ENCODE measurements at regions not wholly inside any gene's neighbourhood (a gene's known extent, or its start where the extent isn't known, plus 50 kb on each side); places are given as distances from the start of the nearest gene placed in this dataset.

DNA sequence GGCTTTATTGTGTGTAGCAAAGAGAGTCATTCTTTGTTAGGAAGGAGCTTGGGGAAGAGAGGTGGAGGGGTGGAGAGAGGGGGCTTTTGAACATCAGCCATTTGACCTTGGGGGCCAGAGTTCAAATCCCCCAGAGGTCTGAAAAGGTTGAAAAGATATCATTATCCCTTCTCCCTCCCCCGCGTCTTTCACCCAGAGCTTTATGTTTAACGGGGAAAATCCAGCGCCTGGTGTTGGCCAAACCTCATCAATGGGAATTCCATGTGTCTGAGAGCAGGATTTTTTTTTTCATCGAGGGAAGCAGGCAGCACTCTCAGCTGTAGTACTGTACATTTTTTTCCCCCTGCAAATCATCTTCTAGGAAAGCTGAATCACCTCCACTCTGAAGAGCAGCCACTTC is 122.4 kb upstream of the HSD17B12 start:
- no peak for DNase-seq (ENCODE audit: low spot score)
- no peaks in the 10 kb centered on the region for H3K36me3 Mint-ChIP-seq (ENCODE audit: low read depth)
- no peak overlapping the region for H3K4me3 Mint-ChIP-seq (ENCODE audit: low read depth)
- peaks cover 67% of the 10 kb centered on the region for H3K27me3 Mint-ChIP-seq (ENCODE audit: low read depth)
- H3K4me1 Mint-ChIP-seq (ENCODE audit: low read depth): peaks cover 10% of the 10 kb centered on the region
- intact Hi-C loops (cut with micrococcal nuclease): no loop called here
- no peaks in the 10 kb centered on the region for H3K9me3 Mint-ChIP-seq
- H3K27ac Mint-ChIP-seq: no peak overlapping the region

GRCh38 chr11:43558556-43559127 is 121.9 kb upstream of the HSD17B12 start:
- Mint-ChIP-seq H3K4me3 (ENCODE audit: low read depth) (no peak overlapping the region), H3K27me3 (ENCODE audit: low read depth) (peaks cover 62% of the 10 kb centered on the region), H3K27ac (no peak overlapping the region), H3K36me3 (ENCODE audit: low read depth) (no peaks in the 10 kb centered on the region), H3K9me3 (no peaks in the 10 kb centered on the region), H3K4me1 (ENCODE audit: low read depth) (peaks cover 10% of the 10 kb centered on the region)
- DNase-seq (ENCODE audit: low spot score): no peak
- intact Hi-C loops (cut with micrococcal nuclease): no loop called here

DNA sequence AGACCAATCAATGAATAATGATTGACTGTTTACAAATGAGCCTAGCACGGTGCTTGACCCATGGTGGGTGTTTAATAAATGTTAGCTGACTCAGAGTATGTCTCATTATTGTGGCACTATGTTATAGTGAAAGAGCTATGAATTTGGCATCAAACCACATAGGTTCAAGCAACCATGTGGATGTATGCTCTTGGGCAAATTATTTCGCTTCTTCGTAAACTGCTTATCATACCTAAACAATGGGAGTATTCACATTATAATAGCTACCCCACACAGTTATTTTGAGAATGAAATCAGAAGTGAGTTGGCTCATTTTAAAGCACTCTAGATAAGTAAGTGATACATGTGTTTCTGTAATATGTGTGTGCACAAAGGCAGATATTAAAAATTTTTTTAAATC is 118.7 kb upstream of the HSD17B12 start:
- Mint-ChIP-seq H3K9me3 (no peaks in the 10 kb centered on the region), H3K27me3 (ENCODE audit: low read depth) (peaks cover 43% of the 10 kb centered on the region), H3K4me3 (ENCODE audit: low read depth) (no peak overlapping the region), H3K4me1 (ENCODE audit: low read depth) (peaks cover 6% of the 10 kb centered on the region), H3K36me3 (ENCODE audit: low read depth) (no peaks in the 10 kb centered on the region), H3K27ac (no peak overlapping the region)
- no peak for DNase-seq (ENCODE audit: low spot score)
- intact Hi-C loops (cut with micrococcal nuclease): loop anchor here (10.0 kb wide), 1 partner anchor 247 kb away; the partner anchor contains the start of gene API5

- no peaks in the 10 kb centered on the region for H3K36me3 Mint-ChIP-seq (ENCODE audit: low read depth)
- no peaks in the 10 kb centered on the region for H3K9me3 Mint-ChIP-seq
- intact Hi-C loops (cut with micrococcal nuclease): loop anchor here (10.0 kb wide), 1 partner anchor 253 kb away; the partner anchor contains the start of gene API5
- H3K27ac Mint-ChIP-seq: no peak overlapping the region
- peaks cover 41% of the 10 kb centered on the region for H3K27me3 Mint-ChIP-seq (ENCODE audit: low read depth)
- no peaks in the 10 kb centered on the region for H3K4me1 Mint-ChIP-seq (ENCODE audit: low read depth)
- H3K4me3 Mint-ChIP-seq (ENCODE audit: low read depth): no peak overlapping the region
- no peak for DNase-seq (ENCODE audit: low spot score)
Observed at GRCh38 chr11:43567396-43567975, 113.1 kb upstream of the HSD17B12 start.

DNA sequence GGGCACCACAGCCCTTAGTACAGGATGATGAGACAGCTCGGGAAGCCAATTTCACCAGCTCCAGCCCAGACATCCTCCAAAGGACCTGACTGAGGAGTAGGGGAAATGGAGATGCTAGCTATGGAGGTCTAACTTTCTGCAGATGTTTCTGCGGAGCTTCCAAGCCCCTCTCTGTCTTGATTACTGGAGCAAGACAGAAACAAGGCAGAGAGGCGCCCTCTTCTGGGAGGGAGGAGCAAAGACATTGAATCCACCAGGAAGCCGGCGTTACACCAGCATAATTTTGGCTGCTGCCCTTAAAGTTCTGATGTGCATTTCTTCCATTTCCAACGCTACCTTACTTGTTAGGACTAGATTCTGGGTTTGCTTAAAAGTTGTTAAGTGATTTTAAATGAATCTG is 107.3 kb upstream of the HSD17B12 start:
- DNase-seq (ENCODE audit: low spot score): no peak
- H3K4me1 Mint-ChIP-seq (ENCODE audit: low read depth): peaks cover 25% of the 10 kb centered on the region
- intact Hi-C loops (cut with micrococcal nuclease): loop anchor here (2.0 to 10.0 kb wide), 2 partner anchors 16 to 112 kb away; partner anchors contain the start of gene HSD17B12
- no peaks in the 10 kb centered on the region for H3K9me3 Mint-ChIP-seq
- H3K27ac Mint-ChIP-seq: no peak overlapping the region
- no peaks in the 10 kb centered on the region for H3K36me3 Mint-ChIP-seq (ENCODE audit: low read depth)
- H3K27me3 Mint-ChIP-seq (ENCODE audit: low read depth): peaks cover 83% of the 10 kb centered on the region
- H3K4me3 Mint-ChIP-seq (ENCODE audit: low read depth): no peak overlapping the region

- no peak overlapping the region for H3K4me3 Mint-ChIP-seq (ENCODE audit: low read depth)
- H3K27ac Mint-ChIP-seq: no peak overlapping the region
- intact Hi-C loops (cut with micrococcal nuclease): loop anchor here (2.0 to 10.0 kb wide), 2 partner anchors 17 to 111 kb away; partner anchors contain the start of gene HSD17B12
Observed at GRCh38 chr11:43573873-43574272, 106.7 kb upstream of the HSD17B12 start.

DNA sequence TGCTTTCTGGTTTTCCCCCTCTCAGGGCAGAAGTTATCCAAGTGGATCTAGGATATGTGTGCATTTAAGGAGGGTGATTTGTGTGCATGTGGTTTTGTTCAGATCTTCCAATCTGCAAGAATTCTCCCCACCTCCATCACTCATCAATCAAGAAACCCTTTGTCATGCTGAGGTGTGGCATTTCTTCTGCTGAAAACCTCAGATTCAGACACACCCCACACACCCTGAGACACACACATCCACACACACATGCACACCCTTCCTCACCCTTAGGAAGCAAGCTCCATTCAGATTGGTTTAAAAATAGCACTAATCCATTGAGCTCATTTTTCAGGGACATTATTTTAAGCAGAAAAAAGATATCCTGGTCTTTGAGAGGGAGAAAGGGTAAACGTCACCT is 106.1 kb upstream of the HSD17B12 start:
- Mint-ChIP-seq H3K4me3 (ENCODE audit: low read depth) (no peak overlapping the region), H3K9me3 (no peaks in the 10 kb centered on the region), H3K4me1 (ENCODE audit: low read depth) (peaks cover 25% of the 10 kb centered on the region), H3K36me3 (ENCODE audit: low read depth) (no peaks in the 10 kb centered on the region), H3K27me3 (ENCODE audit: low read depth) (peaks cover 86% of the 10 kb centered on the region), H3K27ac (no peak overlapping the region)
- intact Hi-C loops (cut with micrococcal nuclease): loop anchor here (10.0 kb wide), 1 partner anchor 110 kb away; the partner anchor contains the start of gene HSD17B12
- no peak for DNase-seq (ENCODE audit: low spot score)

More at GRCh38 chr11:43573873-43574272, 106.7 kb upstream of the HSD17B12 start:
- Mint-ChIP-seq H3K4me1 (ENCODE audit: low read depth) (peaks cover 25% of the 10 kb centered on the region), H3K36me3 (ENCODE audit: low read depth) (no peaks in the 10 kb centered on the region), H3K27me3 (ENCODE audit: low read depth) (peaks cover 87% of the 10 kb centered on the region), H3K9me3 (no peaks in the 10 kb centered on the region)
- no peak for DNase-seq (ENCODE audit: low spot score)

DNA sequence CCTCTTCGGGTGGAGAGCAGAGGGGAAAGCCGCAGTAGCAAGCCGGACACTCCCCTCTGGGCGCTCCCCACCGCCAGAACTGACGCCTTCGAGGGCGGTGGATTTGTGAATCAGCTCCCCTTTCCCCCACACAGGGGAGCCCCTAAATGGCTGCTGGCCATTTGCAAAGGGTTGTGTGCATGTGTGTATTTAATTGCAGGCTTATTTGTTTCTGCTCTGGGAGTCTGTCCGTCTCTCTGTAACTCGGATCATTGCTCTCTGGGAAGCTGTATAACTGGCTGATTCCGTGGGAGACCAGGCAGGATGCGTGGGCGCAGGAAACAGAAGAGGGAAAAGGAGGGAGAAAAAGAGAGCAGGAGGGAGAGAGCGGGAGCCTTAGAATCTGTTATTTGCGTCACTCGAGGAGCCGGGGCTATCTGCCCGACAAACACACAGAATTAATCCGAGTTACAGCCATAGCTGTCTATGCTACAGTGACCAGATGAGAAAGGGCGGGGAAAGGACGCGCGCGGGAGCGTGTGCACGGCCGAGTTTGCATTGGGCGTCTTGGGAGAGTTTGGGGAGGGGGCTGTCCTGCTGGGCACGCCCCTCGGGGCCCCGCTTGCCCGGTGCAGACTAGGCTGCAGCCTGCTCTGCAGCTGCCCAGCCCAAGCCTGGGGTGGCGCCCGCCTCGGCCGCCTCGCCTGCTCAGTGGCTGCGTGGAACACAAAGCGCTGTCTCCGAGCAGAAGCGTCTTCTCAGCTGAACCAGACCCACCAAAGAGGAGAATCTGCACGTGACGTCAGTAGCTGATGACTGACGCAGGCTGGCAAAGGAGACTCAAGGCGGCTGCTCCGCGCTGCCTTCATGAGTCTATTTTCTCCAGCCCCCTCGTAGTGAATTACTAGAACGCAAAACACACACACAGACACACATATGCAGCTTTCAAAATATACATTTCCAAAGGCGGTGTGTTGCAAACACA is 105.3 kb upstream of the HSD17B12 start:
- peaks cover 85% of the 10 kb centered on the region for H3K27me3 Mint-ChIP-seq (ENCODE audit: low read depth)
- H3K36me3 Mint-ChIP-seq (ENCODE audit: low read depth): no peaks in the 10 kb centered on the region
- intact Hi-C loops (cut with micrococcal nuclease): loop anchor here (5.0 to 10.0 kb wide), 2 partner anchors 110 to 737 kb away; partner anchors contain the start of genes ALX4 and HSD17B12
- no peak for DNase-seq (ENCODE audit: low spot score)
- no peaks in the 10 kb centered on the region for H3K9me3 Mint-ChIP-seq
- peaks cover 30% of the 10 kb centered on the region for H3K4me1 Mint-ChIP-seq (ENCODE audit: low read depth)
- H3K4me3 Mint-ChIP-seq (ENCODE audit: low read depth): no peak overlapping the region
- no peak overlapping the region for H3K27ac Mint-ChIP-seq

DNA sequence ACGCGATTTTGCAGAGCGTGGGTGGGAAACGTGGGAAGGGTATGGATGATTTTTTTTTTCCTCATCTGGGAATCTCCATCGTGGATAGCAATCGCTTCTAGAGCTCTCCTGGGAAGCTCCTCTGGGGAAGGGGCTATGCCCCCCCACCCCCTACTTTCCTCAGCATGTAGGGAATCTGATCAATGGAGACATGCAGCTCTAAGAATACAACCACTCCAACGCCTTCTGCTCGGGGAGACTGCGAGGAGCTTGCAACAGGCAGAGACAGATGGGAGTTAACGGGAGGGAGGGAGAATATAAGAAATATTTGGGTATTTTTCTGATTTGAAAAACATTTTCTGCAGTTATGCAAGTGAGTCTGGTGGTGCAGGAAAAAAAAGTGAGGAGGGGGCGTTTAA is 104.6 kb upstream of the HSD17B12 start:
- intact Hi-C loops (cut with micrococcal nuclease): loop anchor here (5.0 to 10.0 kb wide), 2 partner anchors 109 to 736 kb away; partner anchors contain the start of genes ALX4 and HSD17B12
- no peak overlapping the region for H3K4me3 Mint-ChIP-seq (ENCODE audit: low read depth)
- peaks cover 36% of the 10 kb centered on the region for H3K4me1 Mint-ChIP-seq (ENCODE audit: low read depth)
- no peak overlapping the region for H3K27ac Mint-ChIP-seq
- no peaks in the 10 kb centered on the region for H3K36me3 Mint-ChIP-seq (ENCODE audit: low read depth)
- peaks cover 86% of the 10 kb centered on the region for H3K27me3 Mint-ChIP-seq (ENCODE audit: low read depth)
- DNase-seq (ENCODE audit: low spot score): no peak
- H3K9me3 Mint-ChIP-seq: no peaks in the 10 kb centered on the region

DNA sequence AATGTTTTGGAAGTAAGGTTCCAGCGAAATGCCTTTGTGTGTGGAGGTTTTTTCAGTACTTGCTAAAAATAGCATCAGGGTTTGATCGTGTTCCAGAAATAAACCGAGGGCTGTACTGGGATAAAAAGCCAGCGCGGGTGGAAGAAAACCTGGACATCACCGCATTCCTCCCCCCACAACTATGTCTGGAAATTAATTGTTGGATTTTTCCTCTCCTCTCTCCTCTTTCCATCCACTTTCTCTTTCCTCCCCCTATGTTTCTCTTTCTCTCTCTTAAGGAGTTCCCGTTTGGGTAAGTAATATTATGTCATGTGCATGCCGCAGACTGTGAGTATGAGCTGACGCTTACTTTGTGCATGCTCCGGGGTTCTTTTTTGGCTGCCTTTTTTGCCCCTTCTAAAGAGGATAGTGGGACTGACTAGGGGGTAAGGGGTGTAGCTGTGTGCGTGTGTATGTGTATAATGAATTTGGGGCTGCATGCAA is 104.2 kb upstream of the HSD17B12 start:
- Mint-ChIP-seq H3K9me3 (no peaks in the 10 kb centered on the region), H3K4me1 (ENCODE audit: low read depth) (peaks cover 37% of the 10 kb centered on the region), H3K27ac (no peak overlapping the region), H3K4me3 (ENCODE audit: low read depth) (no peak overlapping the region), H3K27me3 (ENCODE audit: low read depth) (peaks cover 89% of the 10 kb centered on the region), H3K36me3 (ENCODE audit: low read depth) (no peaks in the 10 kb centered on the region)
- intact Hi-C loops (cut with micrococcal nuclease): loop anchor here (5.0 to 10.0 kb wide), 2 partner anchors 108 to 736 kb away; partner anchors contain the start of genes ALX4 and HSD17B12
- DNase-seq (ENCODE audit: low spot score): no peak

DNA sequence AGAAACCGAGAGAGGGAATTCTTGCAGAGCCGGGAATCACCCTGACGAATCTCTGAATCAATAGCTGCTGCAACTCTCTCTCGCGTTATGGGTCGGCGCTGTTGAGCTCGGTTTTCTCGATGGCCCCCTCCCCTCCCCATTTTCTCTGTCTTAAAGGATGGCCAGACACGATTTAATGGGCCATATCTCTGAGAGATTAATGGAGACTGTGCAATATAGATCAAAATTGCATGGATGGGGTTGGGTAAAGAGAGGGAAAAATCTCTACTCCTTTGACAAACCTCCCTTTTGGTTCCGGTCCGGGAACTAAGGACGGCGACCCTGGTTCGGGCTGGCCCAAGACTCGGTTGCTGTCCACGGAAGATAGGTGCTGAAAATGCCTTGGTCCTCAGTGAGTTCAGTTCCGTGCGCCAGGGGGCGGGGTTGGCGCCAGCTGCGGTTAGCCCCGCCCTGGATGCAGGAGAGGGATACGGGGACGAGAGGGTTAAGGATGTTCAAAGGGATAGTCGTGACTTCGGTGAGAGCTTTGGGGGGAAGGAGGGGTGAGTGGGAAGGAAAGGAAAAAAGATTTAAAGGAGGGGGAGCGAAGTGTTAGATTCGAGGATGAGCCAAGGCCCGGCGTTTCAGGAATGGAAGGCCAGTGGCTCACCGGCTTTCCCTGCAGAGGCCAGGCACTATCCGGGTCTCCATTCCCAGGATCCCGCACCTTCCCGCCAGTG is 103.6 kb upstream of the HSD17B12 start:
- no peak for DNase-seq (ENCODE audit: low spot score)
- Mint-ChIP-seq H3K27ac (no peak overlapping the region), H3K4me1 (ENCODE audit: low read depth) (peaks cover 37% of the 10 kb centered on the region), H3K36me3 (ENCODE audit: low read depth) (no peaks in the 10 kb centered on the region), H3K27me3 (ENCODE audit: low read depth) (peaks cover 89% of the 10 kb centered on the region), H3K9me3 (no peaks in the 10 kb centered on the region), H3K4me3 (ENCODE audit: low read depth) (no peak overlapping the region)
- intact Hi-C loops (cut with micrococcal nuclease): loop anchor here (5.0 to 10.0 kb wide), 2 partner anchors 108 to 735 kb away; partner anchors contain the start of genes ALX4 and HSD17B12

Data from activated T-helper 2 cell treated with anti-CD3 and anti-CD28 coated beads, Interferon-gamma antibody, Interleukin-2, Interleukin-4, amounts not matched to agents 10 μg/mL and 5 μg/mL and 100 μg/mL, durations not matched to agents 14 hours and 24 hours and 36 hours (primary cell).